Naive thymus-derived CD4-positive, alpha-beta T cell (primary cell): ENCODE measurements at regions not wholly inside any gene's neighbourhood (a gene's known extent, or its start where the extent isn't known, plus 50 kb on each side); places are given as distances from the start of the nearest gene placed in this dataset.
"Not testable (repeated sequence)": the region's sequence is repeated elsewhere in the genome, so short reads cannot be mapped to it uniquely, and the experiment has no call there.

Experiments used
- ATAC-seq: fragments of 150-1000 bp; cut with Tn5 transposase; 2 replicates; pipeline ENCODE4 v1.10.0; 2021; ENCODE audit warnings: mild to moderate bottlenecking, moderate library complexity
- CTCF ChIA-PET: fragments of 350-600 bp; sonication (Branson Sonifier 250); formaldehyde crosslinking; loops from one replicate; lab custom pipeline; 2021; ENCODE audit warnings: antibody characterized with exemption; lab: Charles Lee
- POLR2A ChIA-PET: fragments of 350-600 bp; sonication (Branson Sonifier 250); formaldehyde crosslinking; loops from one replicate; lab custom pipeline; 2021; ENCODE audit warnings: antibody characterized with exemption, inconsistent platforms; lab: Charles Lee
- DNase-seq, 9 donors: peaks; one replicate each; pipeline versions ENCODE4 v3.0.0 to v3.0.0-alpha.2; 2020 to 2022; ENCODE audit warnings: mixed read lengths in 1 of 9
- H3K27ac ChIP-seq: one replicate; pipeline ENCODE4 v1.7.0; 2013; ENCODE audit warnings: mild to moderate bottlenecking, low read depth, low read length, moderate library complexity
- H3K27me3 ChIP-seq, 2 donors: one replicate each; pipeline ENCODE4 v1.7.0; 2013; ENCODE audit warnings: low read length in 2 of 2, mild to moderate bottlenecking in 2 of 2, moderate library complexity in 2 of 2; ENCODE audit not compliant: control insufficient read depth in 2 of 2, insufficient read depth in 2 of 2
- H3K36me3 ChIP-seq, 3 experiments: 1 replicate in 2 of 3; 2 replicates in 1 of 3; pipeline ENCODE4 v1.7.0; 2013; ENCODE audit warnings: low read length in 3 of 3, mild to moderate bottlenecking in 3 of 3, moderate library complexity in 1 of 3; ENCODE audit not compliant: insufficient read depth in 3 of 3, control insufficient read depth in 2 of 3
- H3K4me1 ChIP-seq, 2 donors: one replicate each; pipeline ENCODE4 v1.7.0; 2013; ENCODE audit warnings: low read length in 2 of 2, mild to moderate bottlenecking in 2 of 2, moderate library complexity in 1 of 2; ENCODE audit not compliant: control insufficient read depth in 2 of 2, insufficient read depth in 2 of 2
- H3K4me3 ChIP-seq: 2 replicates; pipeline ENCODE4 v1.7.0; 2013; ENCODE audit warnings: mild to moderate bottlenecking, low read length
- H3K9me3 ChIP-seq, 3 experiments: 1 replicate in 2 of 3; 2 replicates in 1 of 3; pipeline ENCODE4 v1.7.0; 2013; ENCODE audit warnings: low read length in 3 of 3; ENCODE audit not compliant: control insufficient read depth in 2 of 3
- H3K27ac Mint-ChIP-seq, 9 donors: one replicate each; pipeline ENCODE4 v1.8.0; 2020 to 2022; ENCODE audit warnings: mixed read lengths in 9 of 9, mild to moderate bottlenecking in 8 of 9, moderate library complexity in 5 of 9, inconsistent platforms in 2 of 9
- H3K27me3 Mint-ChIP-seq, 5 donors: one replicate each; pipeline ENCODE4 v1.8.0; 2021 to 2022; ENCODE audit warnings: mixed read lengths in 5 of 5, mild to moderate bottlenecking in 1 of 5
- H3K36me3 Mint-ChIP-seq, 5 donors: one replicate each; pipeline ENCODE4 v1.8.0; 2020 to 2022; ENCODE audit warnings: mixed read lengths in 5 of 5, mild to moderate bottlenecking in 3 of 5, inconsistent platforms in 1 of 5
- H3K4me1 Mint-ChIP-seq, 7 donors: one replicate each; pipeline ENCODE4 v1.8.0; 2020 to 2022; ENCODE audit warnings: mixed read lengths in 7 of 7, mild to moderate bottlenecking in 3 of 7, inconsistent platforms in 1 of 7
- H3K4me3 Mint-ChIP-seq, 10 donors: one replicate each; pipeline ENCODE4 v1.8.0; 2020 to 2022; ENCODE audit warnings: mild to moderate bottlenecking in 10 of 10, mixed read lengths in 10 of 10, moderate library complexity in 6 of 10, inconsistent platforms in 2 of 10
- H3K9me3 Mint-ChIP-seq, 11 donors: one replicate each; pipeline ENCODE4 v1.8.0; 2020 to 2022; ENCODE audit warnings: mixed read lengths in 11 of 11, mild to moderate bottlenecking in 4 of 11, inconsistent platforms in 1 of 11, moderate library complexity in 1 of 11
- intact Hi-C, 2 donors: fragments of 100-400 bp; cut with micrococcal nuclease; formaldehyde crosslinking; loops; one replicate each; pipeline ENCODE4 v1.15.1; 2023

DNA sequence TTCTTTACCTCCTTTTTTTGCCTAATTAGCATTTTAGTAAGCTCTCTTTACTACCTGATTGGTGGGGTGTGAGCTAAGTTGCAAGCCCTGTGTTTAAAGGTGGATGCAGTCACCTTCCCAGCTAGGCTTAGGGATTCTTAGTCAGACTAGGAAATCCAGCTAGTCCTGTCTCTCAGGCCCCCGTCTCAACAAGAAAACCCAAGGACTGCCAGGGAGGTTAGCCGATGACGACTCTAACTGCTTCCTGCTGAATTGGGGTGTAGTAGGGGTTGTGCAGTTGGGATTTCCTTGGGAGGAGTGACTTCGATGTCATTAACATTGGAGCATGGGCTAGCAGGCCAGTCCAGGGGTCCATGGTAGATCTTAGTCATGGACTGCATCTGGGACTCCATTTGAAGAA lies 380.2 kb upstream of the SLC7A11 start:
- POLR2A ChIA-PET, H3K4me3 Mint-ChIP-seq, H3K27ac ChIP-seq, H3K4me1 ChIP-seq, H3K4me3 ChIP-seq, H3K36me3 ChIP-seq, intact Hi-C loops, H3K9me3 ChIP-seq, ATAC-seq, H3K27me3 Mint-ChIP-seq, H3K36me3 Mint-ChIP-seq, H3K4me1 Mint-ChIP-seq, H3K27ac Mint-ChIP-seq, DNase-seq, CTCF ChIA-PET, H3K27me3 ChIP-seq: not testable (repeated sequence)
- peaks cover 3 to 22% (median 6%) of the 10 kb centered on the region in 11 donors for H3K9me3 Mint-ChIP-seq

DNA sequence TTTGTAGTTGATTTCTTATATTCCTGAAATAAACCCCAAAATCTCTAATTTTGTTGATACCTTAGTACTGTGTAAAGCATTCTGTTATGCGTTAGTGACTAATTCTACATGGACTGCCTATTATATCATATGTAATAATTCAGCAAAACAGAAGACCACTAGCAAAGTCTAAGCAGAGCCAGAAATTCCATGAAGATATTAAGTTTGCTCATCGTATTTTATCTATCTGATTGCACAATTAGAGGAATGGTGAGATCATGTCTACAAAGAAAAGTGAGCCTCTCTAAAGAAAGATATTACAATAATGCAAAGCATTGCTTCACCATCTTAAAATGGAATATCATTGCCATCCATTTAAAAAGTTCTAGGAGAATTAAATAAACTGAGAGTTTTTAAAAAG lies 374.6 kb upstream of the SLC7A11 start:
- intact Hi-C loops = no loop called here
- Mint-ChIP-seq H3K27ac (no peak overlapping the region), H3K4me3 (no peak overlapping the region), H3K36me3 (no peaks in the 10 kb centered on the region), H3K27me3 (peaks cover 0 to 6% (median 0%) of the 10 kb centered on the region in 5 donors), H3K9me3 (peaks cover 2 to 22% (median 5%) of the 10 kb centered on the region in 11 donors), H3K4me1 (no peaks in the 10 kb centered on the region)
- no peaks in the 10 kb centered on the region for H3K36me3 ChIP-seq
- CTCF ChIA-PET = no interaction called here
- no peak overlapping the region for H3K4me3 ChIP-seq
- peaks cover 0 to 6% (median 0%) of the 10 kb centered on the region in 3 experiments for H3K9me3 ChIP-seq
- POLR2A ChIA-PET = no interaction called here
- no peak for ATAC-seq
- H3K27me3 ChIP-seq = no peaks in the 10 kb centered on the region
- no peak for DNase-seq
- H3K27ac ChIP-seq = no peak overlapping the region
- H3K4me1 ChIP-seq = no peaks in the 10 kb centered on the region

DNA sequence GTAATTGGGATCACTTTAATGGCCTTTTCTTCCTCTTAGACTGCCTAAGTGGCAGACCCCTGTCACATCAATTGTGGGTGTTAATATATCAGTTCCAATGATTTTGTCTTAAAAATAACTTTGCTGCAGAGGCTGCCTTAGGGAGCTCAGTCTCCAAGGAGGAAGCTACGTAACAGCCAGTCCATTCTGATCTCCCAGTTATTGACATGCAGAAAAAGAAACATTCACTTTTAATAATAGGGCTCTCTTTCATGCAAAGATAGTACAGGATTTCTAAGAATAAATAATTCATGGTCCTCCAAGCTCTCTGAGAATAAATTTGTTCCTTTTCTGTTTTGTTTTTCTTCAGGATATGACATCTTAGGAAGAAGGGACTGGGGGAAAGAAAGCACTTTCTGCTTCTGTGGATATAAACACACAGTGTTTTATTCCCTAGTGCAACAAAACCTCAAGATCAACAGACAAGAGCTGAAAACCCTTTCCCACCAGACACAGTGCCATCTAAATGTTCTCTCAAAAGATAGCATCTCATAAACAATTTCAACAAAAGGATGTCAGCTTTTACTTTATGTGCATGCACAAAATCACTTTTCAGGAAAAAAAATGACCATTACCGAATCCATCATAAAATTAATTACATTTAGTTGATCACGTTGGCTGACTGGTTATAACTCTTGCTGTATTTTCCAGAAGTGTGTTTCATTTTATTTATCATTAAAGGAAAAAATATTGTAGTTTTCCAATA lies 372.4 kb upstream of the SLC7A11 start:
- Histone ChIP-seq H3K4me3 (no peak overlapping the region), H3K36me3 (no peaks in the 10 kb centered on the region), H3K4me1 (no peaks in the 10 kb centered on the region), H3K9me3 (peaks cover 0 to 6% (median 0%) of the 10 kb centered on the region in 3 experiments), H3K27ac (no peak overlapping the region), H3K27me3 (no peaks in the 10 kb centered on the region)
- DNase-seq = no peak
- H3K4me1 Mint-ChIP-seq = no peaks in the 10 kb centered on the region
- H3K36me3 Mint-ChIP-seq = no peaks in the 10 kb centered on the region
- H3K4me3 Mint-ChIP-seq = no peak overlapping the region
- H3K27ac Mint-ChIP-seq = no peak overlapping the region
- ChIA-PET CTCF (no interaction called here), POLR2A (no interaction called here)
- H3K9me3 Mint-ChIP-seq = peaks cover 0 to 11% (median 5%) of the 10 kb centered on the region in 11 donors
- peaks cover 0 to 6% (median 0%) of the 10 kb centered on the region in 5 donors for H3K27me3 Mint-ChIP-seq
- ATAC-seq = no peak
- intact Hi-C loops = no loop called here

DNA sequence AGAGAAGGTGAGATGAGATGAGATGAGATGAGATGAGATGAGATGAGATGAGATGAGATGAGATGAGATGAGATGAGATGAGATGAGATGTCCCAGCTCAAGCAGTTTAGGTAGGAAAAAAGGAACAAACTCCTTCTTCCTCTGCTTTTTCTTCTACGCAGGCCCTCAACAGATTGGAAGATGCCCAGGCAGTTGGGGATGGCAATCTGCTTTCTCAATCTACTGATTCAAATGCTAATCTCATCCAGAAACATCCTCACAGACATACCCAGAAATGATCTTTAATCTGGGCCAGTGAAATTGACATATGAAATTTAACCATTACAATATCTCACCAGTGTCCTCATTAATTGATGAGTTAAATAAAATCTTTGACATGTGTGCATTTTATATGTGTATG lies 370.3 kb upstream of the SLC7A11 start:
- POLR2A ChIA-PET = no interaction called here
- no peak overlapping the region for H3K4me3 ChIP-seq
- Mint-ChIP-seq H3K27me3 (peaks cover 0 to 6% (median 0%) of the 10 kb centered on the region in 5 donors), H3K36me3 (no peaks in the 10 kb centered on the region), H3K27ac (no peak overlapping the region), H3K4me3 (no peak overlapping the region), H3K4me1 (no peaks in the 10 kb centered on the region), H3K9me3 (peaks cover 0 to 4% (median 0%) of the 10 kb centered on the region in 11 donors)
- intact Hi-C loops = no loop called here
- no peaks in the 10 kb centered on the region for H3K4me1 ChIP-seq
- no peaks in the 10 kb centered on the region for H3K36me3 ChIP-seq
- CTCF ChIA-PET = no interaction called here
- no peaks in the 10 kb centered on the region for H3K9me3 ChIP-seq
- DNase-seq = no peak
- H3K27ac ChIP-seq = no peak overlapping the region
- H3K27me3 ChIP-seq = no peaks in the 10 kb centered on the region
- ATAC-seq = no peak

DNA sequence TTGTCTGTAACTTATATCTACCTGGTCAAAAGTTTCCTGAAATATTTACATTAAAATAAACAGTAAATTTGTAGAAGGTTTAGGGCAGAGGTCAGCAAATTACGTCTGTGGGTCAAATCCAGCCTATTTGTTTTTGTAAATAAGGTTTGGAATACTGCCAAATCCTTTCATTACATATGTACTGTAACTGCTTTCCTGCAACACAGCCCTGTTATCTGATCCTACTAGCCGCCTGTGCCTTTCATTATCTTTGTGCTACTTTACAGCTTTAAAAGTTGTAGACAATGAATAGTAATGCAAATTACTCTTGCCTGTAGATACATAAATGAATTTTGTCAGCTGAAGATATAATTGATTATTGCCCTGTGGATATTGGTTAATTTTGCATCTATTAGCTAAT lies 369.6 kb upstream of the SLC7A11 start:
- no peaks in the 10 kb centered on the region for H3K27me3 ChIP-seq
- no peak overlapping the region for H3K4me3 Mint-ChIP-seq
- ChIA-PET POLR2A (no interaction called here), CTCF (no interaction called here)
- no peak overlapping the region for H3K27ac Mint-ChIP-seq
- ATAC-seq (no peak), DNase-seq (no peak)
- H3K9me3 Mint-ChIP-seq = peaks cover 0 to 2% (median 0%) of the 10 kb centered on the region in 11 donors
- intact Hi-C loops = no loop called here
- H3K27ac ChIP-seq = no peak overlapping the region
- no peaks in the 10 kb centered on the region for H3K36me3 Mint-ChIP-seq
- peaks cover 0 to 6% (median 3%) of the 10 kb centered on the region in 5 donors for H3K27me3 Mint-ChIP-seq
- H3K9me3 ChIP-seq = no peaks in the 10 kb centered on the region
- H3K36me3 ChIP-seq = no peaks in the 10 kb centered on the region
- H3K4me1 ChIP-seq = no peaks in the 10 kb centered on the region
- H3K4me1 Mint-ChIP-seq = no peaks in the 10 kb centered on the region
- no peak overlapping the region for H3K4me3 ChIP-seq

DNA sequence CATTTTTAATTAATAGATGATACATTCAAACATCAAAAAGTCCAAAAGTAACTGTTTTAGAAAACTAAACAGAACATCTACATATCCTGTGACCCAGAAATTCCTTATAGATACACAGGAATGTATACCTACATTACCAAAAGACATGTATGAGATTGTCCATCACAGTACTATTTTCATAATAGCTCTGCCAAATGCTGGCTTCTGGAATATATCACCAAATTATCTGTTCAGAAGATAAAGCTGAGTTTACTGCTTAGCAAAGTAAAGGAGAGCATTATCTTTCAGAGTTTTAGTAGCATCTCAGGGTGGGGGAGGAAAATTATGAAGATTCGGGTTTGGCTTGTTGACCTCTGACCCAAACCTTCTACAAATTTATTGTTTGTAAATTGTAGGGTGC lies 368.9 kb upstream of the SLC7A11 start:
- H3K36me3 Mint-ChIP-seq = no peaks in the 10 kb centered on the region
- H3K4me1 Mint-ChIP-seq = no peaks in the 10 kb centered on the region
- peaks cover 0 to 6% (median 3%) of the 10 kb centered on the region in 5 donors for H3K27me3 Mint-ChIP-seq
- ATAC-seq (no peak), DNase-seq (no peak)
- H3K9me3 Mint-ChIP-seq = peaks cover 0 to 2% (median 0%) of the 10 kb centered on the region in 11 donors
- Histone ChIP-seq H3K36me3 (no peaks in the 10 kb centered on the region), H3K27me3 (no peaks in the 10 kb centered on the region), H3K27ac (no peak overlapping the region), H3K4me3 (no peak overlapping the region), H3K4me1 (no peaks in the 10 kb centered on the region), H3K9me3 (no peaks in the 10 kb centered on the region)
- H3K4me3 Mint-ChIP-seq = no peak overlapping the region
- intact Hi-C loops = no loop called here
- ChIA-PET POLR2A (no interaction called here), CTCF (no interaction called here)
- no peak overlapping the region for H3K27ac Mint-ChIP-seq

DNA sequence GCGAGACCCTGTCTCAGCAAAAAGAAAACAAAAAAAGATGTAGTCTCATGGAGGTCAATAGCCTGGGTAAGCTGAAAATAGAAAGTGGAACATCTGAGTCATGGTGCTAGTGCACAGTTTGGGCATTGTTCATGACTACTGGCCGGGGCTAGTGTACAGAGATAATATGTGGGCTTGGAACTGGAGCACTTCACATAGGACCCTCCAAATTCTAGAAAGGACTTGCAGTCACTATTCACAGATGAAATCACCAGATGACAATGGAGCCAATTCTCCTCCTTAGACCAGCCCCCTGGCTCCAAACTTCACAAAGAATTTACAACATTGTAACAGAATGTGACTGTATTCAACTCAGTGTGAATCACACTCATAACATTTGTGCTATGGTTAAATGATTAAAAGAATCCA lies 367.8 kb upstream of the SLC7A11 start:
- Mint-ChIP-seq H3K4me1 (no peaks in the 10 kb centered on the region), H3K9me3 (peaks cover 0 to 2% (median 0%) of the 10 kb centered on the region in 11 donors), H3K27ac (no peak overlapping the region), H3K4me3 (no peak overlapping the region), H3K27me3 (peaks cover 0 to 6% (median 0%) of the 10 kb centered on the region in 5 donors), H3K36me3 (no peaks in the 10 kb centered on the region)
- no peaks in the 10 kb centered on the region for H3K36me3 ChIP-seq
- H3K27ac ChIP-seq = no peak overlapping the region
- ChIA-PET CTCF (no interaction called here), POLR2A (no interaction called here)
- no peaks in the 10 kb centered on the region for H3K4me1 ChIP-seq
- H3K4me3 ChIP-seq = no peak overlapping the region
- H3K9me3 ChIP-seq = no peaks in the 10 kb centered on the region
- DNase-seq (no peak), ATAC-seq (no peak)
- intact Hi-C loops = no loop called here
- no peaks in the 10 kb centered on the region for H3K27me3 ChIP-seq
